Neural progenitor cell (in vitro differentiated cells): ENCODE measurements at regions not wholly inside any gene's neighbourhood (a gene's known extent, or its start where the extent isn't known, plus 50 kb on each side); places are given as distances from the start of the nearest gene placed in this dataset.

Source experiments
- DNase-seq: peaks from one replicate; pipeline ENCODE4 v3.0.0-alpha.2; 2016; ENCODE audit warnings: low spot score
- H2AFZ ChIP-seq: fragments of 200-600 bp; sonication (generic); replicated peaks from 2 replicates; pipeline ENCODE4 v1.6.1; 2016; ENCODE audit warnings: antibody characterized with exemption
- H3F3A ChIP-seq: fragments of 200-600 bp; sonication (generic); 2 replicates; pipeline ENCODE4 v1.6.1; 2016; ENCODE audit warnings: antibody characterized with exemption, low read depth
- H3K27ac ChIP-seq: fragments of 200-600 bp; sonication (generic); 2 replicates; pipeline ENCODE4 v1.5.1; 2016; ENCODE audit warnings: mild to moderate bottlenecking
- H3K27me3 ChIP-seq: fragments of 200-600 bp; sonication (generic); 2 replicates; pipeline ENCODE4 v1.6.1; 2016; ENCODE audit warnings: mild to moderate bottlenecking, moderate library complexity
- H3K36me3 ChIP-seq: fragments of 200-600 bp; sonication (generic); 2 replicates; pipeline ENCODE4 v1.5.1; 2016
- H3K4me1 ChIP-seq: fragments of 200-600 bp; sonication (generic); 2 replicates; pipeline ENCODE4 v1.6.1; 2016; ENCODE audit warnings: mixed run types
- H3K4me2 ChIP-seq: fragments of 200-600 bp; sonication (generic); 2 replicates; pipeline ENCODE4 v1.6.1; 2016
- H3K4me3 ChIP-seq: fragments of 200-600 bp; sonication (generic); 2 replicates; pipeline ENCODE4 v1.5.1; 2016
- H3K79me2 ChIP-seq: fragments of 200-600 bp; sonication (generic); 2 replicates; pipeline ENCODE4 v1.6.1; 2016; ENCODE audit warnings: low read depth
- H3K9ac ChIP-seq: fragments of 200-600 bp; sonication (generic); 2 replicates; pipeline ENCODE4 v1.6.1; 2016
- H3K9me3 ChIP-seq: fragments of 200-600 bp; sonication (generic); 2 replicates; pipeline ENCODE4 v1.5.1; 2016; ENCODE audit warnings: low read depth
- H4K20me1 ChIP-seq: fragments of 200-600 bp; sonication (generic); 2 replicates; pipeline ENCODE4 v1.6.1; 2016; ENCODE audit warnings: low read depth
- H3K27ac Mint-ChIP-seq: 3 replicates; pipeline ENCODE4 v1.8.0; 2021; ENCODE audit warnings: mixed read lengths
- H3K27me3 Mint-ChIP-seq: 2 replicates; pipeline ENCODE4 v1.8.0; 2022; ENCODE audit warnings: low read depth, mild to moderate bottlenecking, inconsistent platforms, moderate library complexity, mixed read lengths; ENCODE audit not compliant: insufficient read depth
- H3K36me3 Mint-ChIP-seq: 3 replicates; pipeline ENCODE4 v1.8.0; 2021; ENCODE audit warnings: mixed read lengths
- H3K4me1 Mint-ChIP-seq: 3 replicates; pipeline ENCODE4 v1.8.0; 2021; ENCODE audit warnings: mixed read lengths
- H3K4me3 Mint-ChIP-seq: 3 replicates; pipeline ENCODE4 v1.8.0; 2021; ENCODE audit warnings: mild to moderate bottlenecking, moderate library complexity, mixed read lengths
- H3K9me3 Mint-ChIP-seq: 3 replicates; pipeline ENCODE4 v1.8.0; 2020; ENCODE audit warnings: mixed read lengths
- CTCF ChIP-seq: fragments of 200-600 bp; sonication (generic); IDR thresholded peaks from 2 replicates; pipeline ENCODE4 v1.5.1; 2017; ENCODE audit warnings: antibody characterized with exemption, mild to moderate bottlenecking
- EZH2 ChIP-seq: fragments of 200-600 bp; sonication (generic); IDR thresholded peaks from 2 replicates; pipeline ENCODE4 v1.6.1; 2017; ENCODE audit warnings: antibody characterized with exemption, mild to moderate bottlenecking, moderate library complexity
- EZH2phosphoT487 ChIP-seq: fragments of 200-600 bp; sonication (generic); IDR thresholded peaks from 2 replicates; pipeline ENCODE4 v1.6.1; 2017; ENCODE audit warnings: antibody characterized with exemption

GRCh38 chr9:14994738-14995137 lies 84.5 kb upstream of the FREM1 start:
- no peak overlapping the region for H3K4me3 Mint-ChIP-seq
- H3K4me3 ChIP-seq = no peak overlapping the region

GRCh38 chr9:14993901-14994554 lies 83.8 kb upstream of the FREM1 start:
- Histone ChIP-seq H3K27ac (peak overlapping the region; percentile 53), H3K4me2 (peak overlapping the region; percentile 67), H3K36me3 (no peaks in the 10 kb centered on the region), H4K20me1 (no peaks in the 10 kb centered on the region), H3K9ac (no peak overlapping the region), H3K79me2 (no peaks in the 10 kb centered on the region), H3K9me3 (no peaks in the 10 kb centered on the region), H2AFZ (peak overlapping the region; percentile 80), H3K4me1 (no peaks in the 10 kb centered on the region), H3K27me3 (no peaks in the 10 kb centered on the region), H3F3A (peaks cover 6% of the 10 kb centered on the region), H3K4me3 (peak overlapping the region; percentile 53)
- DNase-seq = no peak
- peak overlapping the region; percentile 42 for H3K27ac Mint-ChIP-seq
- H3K36me3 Mint-ChIP-seq = peaks cover 5% of the 10 kb centered on the region
- peaks cover 5% of the 10 kb centered on the region for H3K27me3 Mint-ChIP-seq
- H3K4me3 Mint-ChIP-seq = peak overlapping the region; percentile 87
- H3K9me3 Mint-ChIP-seq = no peaks in the 10 kb centered on the region
- TF ChIP-seq EZH2 = no peak
- TF ChIP-seq CTCF = no peak
- no peak for TF ChIP-seq EZH2phosphoT487
- H3K4me1 Mint-ChIP-seq = peaks cover 27% of the 10 kb centered on the region

More at GRCh38 chr9:14994738-14995137, 84.5 kb upstream of the FREM1 start:
- Histone ChIP-seq H2AFZ (no peak overlapping the region), H3K9ac (no peak overlapping the region), H4K20me1 (no peaks in the 10 kb centered on the region), H3K79me2 (no peaks in the 10 kb centered on the region), H3K4me1 (no peaks in the 10 kb centered on the region), H3K27me3 (no peaks in the 10 kb centered on the region), H3K9me3 (no peaks in the 10 kb centered on the region), H3K27ac (no peak overlapping the region), H3K36me3 (no peaks in the 10 kb centered on the region), H3K4me2 (no peak overlapping the region), H3F3A (peaks cover 6% of the 10 kb centered on the region)
- no peaks in the 10 kb centered on the region for H3K9me3 Mint-ChIP-seq
- TF ChIP-seq EZH2 (no peak), CTCF (no peak), EZH2phosphoT487 (no peak)
- no peak for DNase-seq
- peaks cover 24% of the 10 kb centered on the region for H3K4me1 Mint-ChIP-seq
- peaks cover 5% of the 10 kb centered on the region for H3K27me3 Mint-ChIP-seq
- H3K27ac Mint-ChIP-seq = no peak overlapping the region
- H3K36me3 Mint-ChIP-seq = peaks cover 2% of the 10 kb centered on the region

- H3K9ac ChIP-seq = no peak overlapping the region
- peak overlapping the region; percentile 53 for H3K27ac ChIP-seq
- H3K9me3 Mint-ChIP-seq = no peaks in the 10 kb centered on the region
- no peaks in the 10 kb centered on the region for H4K20me1 ChIP-seq
- H3K4me1 Mint-ChIP-seq = peaks cover 27% of the 10 kb centered on the region
- peak; percentile 95 for DNase-seq
- H3K36me3 Mint-ChIP-seq = peaks cover 5% of the 10 kb centered on the region
- H3F3A ChIP-seq = peaks cover 6% of the 10 kb centered on the region
- H3K27me3 ChIP-seq = no peaks in the 10 kb centered on the region
- H2AFZ ChIP-seq = peak overlapping the region; percentile 80
- no peaks in the 10 kb centered on the region for H3K36me3 ChIP-seq
- no peak for TF ChIP-seq EZH2
- no peak for TF ChIP-seq EZH2phosphoT487
- no peak for TF ChIP-seq CTCF
- no peaks in the 10 kb centered on the region for H3K4me1 ChIP-seq
- H3K9me3 ChIP-seq = no peaks in the 10 kb centered on the region
- H3K27me3 Mint-ChIP-seq = peaks cover 6% of the 10 kb centered on the region
- peak overlapping the region; percentile 92 for H3K27ac Mint-ChIP-seq
- peak overlapping the region; percentile 67 for H3K4me2 ChIP-seq
- H3K79me2 ChIP-seq = no peaks in the 10 kb centered on the region
- H3K4me3 Mint-ChIP-seq = peak overlapping the region; percentile 87
- H3K4me3 ChIP-seq = peak overlapping the region; percentile 53
Measured at GRCh38 chr9:14993061-14993800, 83.0 kb upstream of the FREM1 start.
